ENCODE measurements at regions not wholly inside any gene's neighbourhood (a gene's known extent, or its start where the extent isn't known, plus 50 kb on each side); places are given as distances from the start of the nearest gene placed in this dataset.
"Not testable (repeated sequence)": the region's sequence is repeated elsewhere in the genome, so short reads cannot be mapped to it uniquely, and the experiment has no call there.

GRCh38 chr9:39018107-39018506 lies 269.9 kb downstream of the CNTNAP3 start:
- DNase-seq (ENCODE audit: low read depth), result not testable (repeated sequence)

- not testable (repeated sequence) for DNase-seq (ENCODE audit: low read depth)
Measured at GRCh38 chr9:39015178-39015577, 272.8 kb downstream of the CNTNAP3 start.

- DNase-seq (ENCODE audit: low read depth), result not testable (repeated sequence)
Measured at GRCh38 chr9:39014805-39015123, 273.2 kb downstream of the CNTNAP3 start.

DNA sequence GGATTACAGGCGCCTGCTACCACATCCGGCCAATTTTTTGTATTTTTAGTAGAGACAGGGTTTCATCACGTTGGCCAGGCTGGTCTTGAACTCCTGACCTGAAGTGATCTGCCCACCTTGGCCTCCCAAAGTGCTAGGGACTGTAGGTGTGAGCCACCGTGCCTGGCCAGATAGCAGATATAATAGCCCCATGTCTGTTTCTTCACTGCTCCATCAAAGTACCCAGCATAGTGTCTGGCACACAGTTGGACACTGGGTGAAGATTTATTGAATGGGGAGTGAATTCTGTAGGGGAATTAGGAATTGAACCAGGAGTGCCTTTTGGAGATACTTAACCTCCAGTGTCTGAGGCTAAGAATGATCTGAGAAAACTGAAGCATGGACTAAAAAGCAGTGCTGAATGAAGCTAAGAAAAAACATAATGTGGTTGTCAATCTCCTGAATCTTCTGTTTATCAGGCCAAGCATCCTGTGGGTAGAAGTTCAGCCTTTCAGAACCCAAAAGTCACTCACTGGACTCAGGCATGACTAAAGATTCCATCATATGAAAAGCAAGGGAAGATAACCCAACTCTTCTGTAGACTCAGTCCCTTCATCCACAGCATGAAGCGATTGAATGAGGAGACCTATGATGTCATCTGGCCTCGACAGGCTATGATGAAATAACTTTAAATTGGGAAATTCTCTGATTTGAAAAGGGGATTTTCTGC lies 273.7 kb downstream of the CNTNAP3 start:
- DNase-seq (ENCODE audit: low read depth), result not testable (repeated sequence)

DNA sequence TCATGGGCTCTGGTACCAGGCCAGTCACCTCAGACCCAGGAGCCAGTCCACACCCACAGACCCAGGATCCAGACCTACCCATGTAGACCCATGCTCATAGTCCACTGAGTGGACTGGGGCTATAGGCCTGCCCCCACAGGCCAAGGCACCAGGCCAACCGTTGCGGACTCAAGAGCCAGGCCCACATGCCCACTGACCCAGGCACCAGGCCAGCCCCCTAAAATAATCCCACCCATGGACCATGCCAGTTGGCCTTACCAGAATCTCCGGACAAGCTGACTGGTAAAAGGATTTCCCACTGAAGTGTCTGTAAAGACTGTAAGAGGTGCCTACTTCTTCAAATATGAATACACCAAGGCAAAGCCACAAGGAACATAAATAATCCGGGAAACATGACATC lies 278.2 kb downstream of the CNTNAP3 start:
- not testable (repeated sequence) for DNase-seq (ENCODE audit: low read depth)

DNA sequence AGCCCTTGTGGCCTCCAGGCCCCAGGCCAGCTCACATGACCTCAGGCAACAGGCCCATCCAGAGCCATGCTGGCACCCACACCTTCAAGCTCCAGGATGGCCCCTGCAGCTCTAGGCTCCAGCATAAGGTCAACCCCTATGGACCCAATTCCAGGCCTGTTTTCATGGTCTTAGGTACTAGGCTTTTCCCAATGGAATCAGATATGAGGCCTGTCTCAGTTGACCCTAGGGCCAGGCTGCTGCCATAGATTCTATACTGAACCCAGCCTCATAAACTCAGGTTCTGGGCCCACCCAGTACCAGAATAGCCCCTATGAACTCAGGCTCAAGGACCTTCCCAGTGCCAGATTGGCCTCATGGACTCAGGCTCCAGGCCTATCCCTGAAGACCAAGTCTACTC lies 278.6 kb downstream of the CNTNAP3 start:
- not testable (repeated sequence) for DNase-seq (ENCODE audit: low read depth)

GRCh38 chr9:39008907-39009306 lies 279.1 kb downstream of the CNTNAP3 start:
- not testable (repeated sequence) for DNase-seq (ENCODE audit: low read depth)

DNA sequence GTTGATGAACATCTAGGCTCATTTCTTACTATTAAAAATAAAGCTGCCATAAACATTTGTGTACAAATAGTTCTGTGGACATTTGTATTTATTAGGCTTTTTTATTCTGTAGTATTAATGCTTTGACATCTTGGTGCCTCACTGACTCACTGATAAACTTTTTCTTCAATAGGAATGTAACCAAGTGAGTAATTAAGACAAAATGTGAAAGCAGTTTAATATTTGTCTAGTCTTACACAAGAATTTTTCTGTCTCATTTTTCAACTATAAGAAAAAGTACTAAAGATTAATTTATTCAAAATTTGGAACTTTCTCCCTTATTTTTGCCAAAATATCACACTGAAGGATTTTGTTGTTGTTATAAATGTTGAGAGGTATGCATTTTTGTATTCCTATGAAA lies 282.2 kb downstream of the CNTNAP3 start:
- DNase-seq (ENCODE audit: low read depth), result not testable (repeated sequence)

GRCh38 chr9:39001085-39001593 lies 281.2 kb upstream of the FAM240B start:
- DNase-seq (ENCODE audit: low read depth), result peak; percentile 86

GRCh38 chr9:38999277-38999676 lies 279.3 kb upstream of the FAM240B start:
- DNase-seq (ENCODE audit: low read depth), result peak; percentile 50

GRCh38 chr9:38993690-38994089 lies 273.8 kb upstream of the FAM240B start:
- DNase-seq (ENCODE audit: low read depth), result not testable (repeated sequence)

GRCh38 chr9:38993156-38993555 lies 273.2 kb upstream of the FAM240B start:
- not testable (repeated sequence) for DNase-seq (ENCODE audit: low read depth)

- not testable (repeated sequence) for DNase-seq (ENCODE audit: low read depth)
Measured at GRCh38 chr9:38978734-38979133, 258.8 kb upstream of the FAM240B start.

- not testable (repeated sequence) for DNase-seq (ENCODE audit: low read depth)
Measured at GRCh38 chr9:38969480-38969879, 249.5 kb upstream of the FAM240B start.

DNA sequence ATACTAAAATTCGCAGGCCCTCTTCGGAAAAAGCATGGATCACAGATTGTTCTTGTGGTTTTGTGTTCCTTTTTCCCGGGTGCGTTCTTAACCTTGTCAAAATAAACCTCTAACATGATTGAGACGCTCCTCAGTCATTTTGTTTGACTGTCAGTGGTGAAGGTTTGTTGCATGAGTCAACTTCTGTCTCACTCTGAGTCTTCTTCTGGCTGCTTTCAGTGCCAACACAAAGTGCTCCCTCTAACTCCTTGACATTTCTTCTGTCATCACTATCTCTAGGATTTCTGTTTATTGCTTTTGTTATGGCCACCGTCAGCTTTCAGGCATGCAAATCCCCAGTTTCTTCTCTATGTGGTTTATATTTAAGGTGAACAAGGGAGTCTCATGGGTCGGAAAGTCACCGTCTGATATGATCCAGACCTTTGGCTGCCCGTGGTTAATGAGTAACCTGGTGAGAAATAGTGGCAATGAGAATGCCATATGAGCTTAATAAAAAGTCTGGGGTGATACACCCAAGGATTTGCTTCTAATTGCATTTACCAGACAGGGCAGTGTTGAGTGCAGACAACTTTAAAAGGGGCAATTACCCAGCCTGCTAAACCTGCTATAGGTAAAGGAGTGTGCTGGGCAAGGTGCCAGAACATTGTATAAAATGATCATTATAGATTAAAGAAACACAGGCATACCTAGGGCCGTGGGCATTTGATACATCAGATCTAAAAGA lies 248.9 kb upstream of the FAM240B start:
- not testable (repeated sequence) for DNase-seq (ENCODE audit: low read depth)

DNA sequence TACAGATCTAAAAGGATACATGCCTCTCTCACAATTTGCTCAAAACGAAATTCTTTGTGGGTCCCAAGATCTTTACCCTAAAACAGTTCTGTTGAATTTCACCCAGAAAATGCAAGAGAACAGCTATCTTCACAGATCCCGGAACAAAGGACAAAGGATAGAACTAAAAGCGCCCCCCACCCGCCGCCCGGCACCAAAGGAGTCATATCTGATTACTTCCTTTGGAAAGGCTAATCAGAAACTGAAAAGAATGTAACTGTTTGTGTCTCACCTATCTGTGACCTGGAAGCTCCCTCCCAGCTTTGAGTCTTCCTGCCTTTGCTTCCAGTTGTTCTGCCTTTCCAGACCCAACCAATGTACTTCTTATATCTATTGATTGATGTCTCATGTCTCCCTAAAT lies 247.9 kb upstream of the FAM240B start:
- not testable (repeated sequence) for DNase-seq (ENCODE audit: low read depth)

GRCh38 chr9:38967285-38967684 lies 247.4 kb upstream of the FAM240B start:
- DNase-seq (ENCODE audit: low read depth), result not testable (repeated sequence)

DNA sequence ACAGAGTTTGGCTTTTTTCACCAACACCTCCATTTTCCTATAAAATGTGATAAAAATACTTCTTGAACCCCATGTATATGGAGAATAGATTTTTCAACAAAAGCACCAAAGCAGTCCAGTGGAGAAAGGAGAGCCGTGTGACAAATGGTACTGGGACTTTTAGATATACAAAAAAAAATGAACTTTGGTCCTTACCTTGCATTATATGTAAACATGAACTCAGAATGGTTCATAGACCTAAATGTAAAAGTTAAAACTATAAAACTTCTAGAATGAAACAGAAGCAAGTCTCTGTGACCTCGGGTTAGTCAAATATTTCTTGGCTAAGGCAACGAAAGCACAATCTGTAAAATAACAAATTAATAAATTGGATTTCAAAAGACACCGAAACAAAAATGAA lies 239.9 kb upstream of the FAM240B start:
- not testable (repeated sequence) for DNase-seq (ENCODE audit: low read depth)

GRCh38 chr9:38955837-38956236 lies 235.9 kb upstream of the FAM240B start:
- DNase-seq (ENCODE audit: low read depth), result not testable (repeated sequence)

DNA sequence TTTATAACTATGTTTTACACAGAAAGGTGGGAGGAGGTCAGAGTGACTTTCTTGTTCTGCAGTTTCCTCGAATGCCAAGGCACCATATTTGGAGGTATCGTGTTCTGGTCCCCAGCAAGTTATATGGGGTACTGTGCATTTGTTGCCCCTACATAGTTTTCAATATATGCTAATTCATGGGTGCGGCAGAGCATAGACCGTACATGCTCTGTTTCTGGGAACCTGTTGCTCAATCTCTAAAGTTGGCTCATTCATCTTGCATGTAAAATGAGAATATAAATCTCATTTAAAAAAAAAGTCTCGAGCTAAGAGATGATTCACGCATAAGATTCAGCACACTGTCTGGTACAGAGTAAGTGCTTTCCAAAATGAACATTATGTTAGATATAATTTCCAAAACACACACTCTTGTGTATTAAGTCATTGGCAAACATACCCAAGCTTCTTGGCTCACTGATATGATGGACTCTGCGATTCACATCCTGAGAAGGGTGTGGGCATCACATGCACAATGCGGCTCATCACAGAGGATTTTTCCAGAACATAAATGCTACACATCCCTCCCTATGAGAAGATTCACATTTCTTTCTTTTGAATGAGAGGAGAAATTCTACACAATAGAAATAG lies 232.9 kb upstream of the FAM240B start:
- not testable (repeated sequence) for DNase-seq (ENCODE audit: low read depth)

DNA sequence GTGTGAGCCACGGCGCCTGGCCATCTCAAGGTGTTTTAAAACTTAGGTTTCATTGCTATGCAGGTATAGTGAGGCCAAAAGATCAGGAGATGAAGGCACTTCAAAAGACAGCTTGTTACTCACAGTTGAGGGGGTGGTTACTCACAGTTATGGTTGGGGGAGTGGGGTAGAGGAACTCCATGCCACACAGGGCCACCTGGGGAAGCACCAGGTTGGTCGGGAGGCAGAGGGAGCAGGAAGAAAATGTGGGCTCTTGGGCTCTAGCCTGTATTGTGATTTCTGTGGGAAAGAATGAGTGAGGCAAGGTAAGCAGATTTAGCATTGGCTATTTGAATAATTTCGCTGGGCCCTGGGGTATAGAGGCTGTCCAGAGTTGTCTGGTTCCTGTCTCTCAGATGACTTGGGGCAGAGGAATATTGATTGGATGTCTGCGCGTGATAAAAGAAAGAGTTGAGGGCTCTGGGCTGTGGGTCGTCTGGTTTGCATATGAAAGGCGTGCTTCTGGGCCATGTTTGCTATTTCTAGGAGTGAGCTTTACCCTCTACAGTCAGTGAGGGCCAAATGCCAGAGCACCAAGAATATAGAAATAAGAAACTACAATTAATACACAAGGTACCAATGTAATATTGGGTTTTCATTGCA lies 226.1 kb upstream of the FAM240B start:
- DNase-seq (ENCODE audit: low read depth), result not testable (repeated sequence)

DNA sequence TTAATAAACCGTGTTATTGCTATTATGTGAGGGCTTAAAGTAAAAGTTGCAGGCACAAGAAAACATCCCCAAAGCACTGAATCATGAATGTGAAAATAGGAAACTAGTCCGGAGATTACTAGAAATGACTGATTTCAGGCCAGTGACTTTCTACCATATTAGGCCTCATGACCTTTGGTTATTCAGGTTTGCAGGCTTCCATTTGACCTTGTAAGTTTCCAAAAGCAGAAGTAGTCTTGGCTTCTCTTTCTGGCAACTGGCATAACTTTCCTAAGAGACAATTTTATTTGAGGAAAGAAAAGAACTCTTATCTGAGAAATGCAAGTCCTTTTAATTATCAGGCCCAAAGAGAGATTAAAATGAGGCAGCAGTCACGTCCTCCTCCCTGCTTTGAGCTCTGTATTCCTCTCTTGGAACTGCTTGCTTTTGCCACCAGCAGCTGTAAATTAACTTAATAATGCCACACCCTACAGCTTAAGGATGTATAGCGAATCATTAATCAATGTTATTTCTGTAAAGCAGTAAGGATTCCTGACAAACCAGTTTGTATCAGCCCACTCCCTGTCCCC lies 225.0 kb upstream of the FAM240B start:
- not testable (repeated sequence) for DNase-seq (ENCODE audit: low read depth)

Data from Daoy (cell line).